ENCODE measurements at regions not wholly inside any gene's neighbourhood (a gene's known extent, or its start where the extent isn't known, plus 50 kb on each side); places are given as distances from the start of the nearest gene placed in this dataset.

DNA sequence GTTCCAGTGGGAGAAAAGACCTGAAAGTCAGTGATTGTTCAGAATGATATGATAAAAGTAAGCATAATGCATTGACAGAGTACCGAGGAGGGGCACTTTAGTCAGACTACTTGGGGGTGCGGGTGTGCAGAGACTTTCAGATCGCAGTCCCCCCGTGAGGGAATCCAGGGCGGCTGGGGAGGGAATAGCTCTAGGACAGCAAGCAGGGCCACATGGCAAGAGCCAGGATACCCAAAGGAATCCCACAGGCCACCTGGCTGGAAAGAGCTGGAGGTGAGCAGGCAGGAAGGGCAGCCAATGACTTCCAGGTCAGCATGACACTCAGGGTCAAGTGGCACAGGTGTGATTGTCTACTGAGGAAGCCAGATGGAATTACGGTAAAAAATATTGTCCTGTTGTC, 157.5 kb downstream of the CYP26B1 start:
- TF ChIP-seq POLR2A (IDR thresholded peaks at IDR 0.05) = no peak
- TF ChIP-seq, protein P1, sequence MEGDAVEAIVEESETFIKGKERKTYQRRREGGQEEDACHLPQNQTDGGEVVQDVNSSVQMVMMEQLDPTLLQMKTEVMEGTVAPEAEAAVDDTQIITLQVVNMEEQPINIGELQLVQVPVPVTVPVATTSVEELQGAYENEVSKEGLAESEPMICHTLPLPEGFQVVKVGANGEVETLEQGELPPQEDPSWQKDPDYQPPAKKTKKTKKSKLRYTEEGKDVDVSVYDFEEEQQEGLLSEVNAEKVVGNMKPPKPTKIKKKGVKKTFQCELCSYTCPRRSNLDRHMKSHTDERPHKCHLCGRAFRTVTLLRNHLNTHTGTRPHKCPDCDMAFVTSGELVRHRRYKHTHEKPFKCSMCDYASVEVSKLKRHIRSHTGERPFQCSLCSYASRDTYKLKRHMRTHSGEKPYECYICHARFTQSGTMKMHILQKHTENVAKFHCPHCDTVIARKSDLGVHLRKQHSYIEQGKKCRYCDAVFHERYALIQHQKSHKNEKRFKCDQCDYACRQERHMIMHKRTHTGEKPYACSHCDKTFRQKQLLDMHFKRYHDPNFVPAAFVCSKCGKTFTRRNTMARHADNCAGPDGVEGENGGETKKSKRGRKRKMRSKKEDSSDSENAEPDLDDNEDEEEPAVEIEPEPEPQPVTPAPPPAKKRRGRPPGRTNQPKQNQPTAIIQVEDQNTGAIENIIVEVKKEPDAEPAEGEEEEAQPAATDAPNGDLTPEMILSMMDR (IDR thresholded peaks at IDR 0.05) = no peak
